Ishikawa (cell line): ENCODE measurements at regions not wholly inside any gene's neighbourhood (a gene's known extent, or its start where the extent isn't known, plus 50 kb on each side); places are given as distances from the start of the nearest gene placed in this dataset.

Experiments
- CEBPB ChIP-seq: IDR thresholded peaks from 2 replicates; pipeline ENCODE4 v1.6.1; 2012
- EGR1 ChIP-seq: IDR thresholded peaks from 2 replicates; pipeline ENCODE4 v1.6.1; 2012
- EP300 ChIP-seq: IDR thresholded peaks from 2 replicates; pipeline ENCODE4 v1.6.1; 2012; ENCODE audit warnings: borderline replicate concordance
- MAX ChIP-seq: IDR thresholded peaks from 2 replicates; pipeline ENCODE4 v1.6.1; 2012
- RAD21 ChIP-seq: IDR thresholded peaks from 2 replicates; pipeline ENCODE4 v1.6.1; 2012; ENCODE audit warnings: low read depth
- REST ChIP-seq: IDR thresholded peaks from 2 replicates; pipeline ENCODE4 v1.6.1; 2012; ENCODE audit warnings: low read depth, mild to moderate bottlenecking
- TAF1 ChIP-seq: IDR thresholded peaks from 2 replicates; pipeline ENCODE4 v1.6.1; 2012; ENCODE audit warnings: low read depth, mild to moderate bottlenecking
- TEAD4 ChIP-seq: IDR thresholded peaks from 2 replicates; pipeline ENCODE4 v1.6.1; 2012
- YY1 ChIP-seq: IDR thresholded peaks from 2 replicates; pipeline ENCODE4 v1.6.1; 2012; ENCODE audit warnings: low read depth

GRCh38 chr5:120358949-120359348 lies 105.2 kb upstream of the PRR16 start:
- TF ChIP-seq TAF1 (no peak), EGR1 (no peak), REST (no peak), TEAD4 (no peak), EP300 (no peak), RAD21 (no peak), YY1 (no peak), CEBPB (no peak), MAX (no peak)
